B cell (primary cell): ENCODE measurements at regions not wholly inside any gene's neighbourhood (a gene's known extent, or its start where the extent isn't known, plus 50 kb on each side); places are given as distances from the start of the nearest gene placed in this dataset.

ENCODE experiments used
- ATAC-seq: fragments of 200-7000 bp; cut with Tn5 transposase; one replicate; pipeline ENCODE4 v1.10.0; 2021; ENCODE audit warnings: low read depth, mild to moderate bottlenecking, moderate number of reproducible peaks, moderate library complexity
- CTCF ChIA-PET: fragments of 350-600 bp; sonication (Branson Sonifier 250); formaldehyde crosslinking; loops from one replicate; lab custom pipeline; 2021; ENCODE audit warnings: antibody characterized with exemption, inconsistent platforms; lab: Charles Lee
- POLR2A ChIA-PET: fragments of 350-600 bp; sonication (Branson Sonifier 250); formaldehyde crosslinking; loops from one replicate; lab custom pipeline; 2021; ENCODE audit warnings: antibody characterized with exemption; lab: Charles Lee
- DNase-seq: peaks from one replicate; pipeline ENCODE4 v3.0.0; 2013
- H2AFZ ChIP-seq: 2 replicates; pipeline ENCODE4 v1.6.1; 2012; ENCODE audit warnings: mild to moderate bottlenecking, low read depth, low read length; ENCODE audit not compliant: insufficient read depth, poor library complexity, severe bottlenecking
- H3K27ac ChIP-seq, 2 donors: 1 replicate in 1 of 2; 2 replicates in 1 of 2; pipeline ENCODE4 v1.5.1; 2012 to 2013; ENCODE audit warnings: low read length in 2 of 2, mild to moderate bottlenecking in 2 of 2, moderate library complexity in 1 of 2
- H3K27me3 ChIP-seq, 4 experiments: fragments of 200-600 bp in 1 of 4; sonication (generic) in 1 of 4; replicated peaks in 1 of 4; 1 replicate in 2 of 4; 2 replicates in 2 of 4; pipeline versions ENCODE4 v1.6.1 to v1.7.0; 2013 to 2016; ENCODE audit warnings: low read length in 3 of 4, mild to moderate bottlenecking in 2 of 4, mixed read lengths in 1 of 4, moderate library complexity in 1 of 4; ENCODE audit not compliant: insufficient read depth in 4 of 4, control insufficient read depth in 3 of 4; ENCODE audit errors: control extremely low read depth in 1 of 4
- H3K36me3 ChIP-seq, 2 experiments: replicated peaks in 1 of 2; 1 replicate in 1 of 2; 2 replicates in 1 of 2; pipeline versions ENCODE4 v1.6.1 to v1.7.1; 2013; ENCODE audit warnings: low read length in 1 of 2; ENCODE audit not compliant: insufficient read depth in 2 of 2, control insufficient read depth in 1 of 2; ENCODE audit errors: control extremely low read depth in 1 of 2, extremely low read depth in 1 of 2
- H3K4me1 ChIP-seq, 2 donors: fragments of 200-600 bp in 1 of 2; sonication (generic) in 1 of 2; 1 replicate in 1 of 2; 2 replicates in 1 of 2; pipeline versions ENCODE4 v1.5.1 to v1.6.1; 2013 to 2017; ENCODE audit warnings: low read length in 2 of 2; ENCODE audit not compliant: control insufficient read depth in 2 of 2, insufficient read depth in 2 of 2
- H3K4me2 ChIP-seq: replicated peaks from 2 replicates; pipeline ENCODE3; 2012; ENCODE audit warnings: mild to moderate bottlenecking, low read depth, low read length; ENCODE audit not compliant: poor library complexity, severe bottlenecking
- H3K4me3 ChIP-seq, 5 experiments: fragments of 200-600 bp in 1 of 5; sonication (generic) in 1 of 5; 1 replicate in 3 of 5; 2 replicates in 2 of 5; pipeline versions ENCODE4 v1.5.1 to v1.7.0; 2011 to 2016; ENCODE audit warnings: low read length in 4 of 5, mild to moderate bottlenecking in 4 of 5, low read depth in 2 of 5, control low read depth in 1 of 5, moderate library complexity in 1 of 5; ENCODE audit not compliant: insufficient read depth in 1 of 5; ENCODE audit errors: control extremely low read depth in 1 of 5, extremely low read depth in 1 of 5
- H3K79me2 ChIP-seq: fragments of 200-600 bp; sonication (generic); one replicate; pipeline ENCODE4 v1.6.0; 2016; ENCODE audit warnings: low read length; ENCODE audit not compliant: control insufficient read depth, insufficient read depth
- H3K9ac ChIP-seq: fragments of 200-600 bp; sonication (generic); 2 replicates; pipeline ENCODE4 v1.6.1; 2017; ENCODE audit warnings: mild to moderate bottlenecking, low read length, moderate library complexity
- H3K9me3 ChIP-seq, 3 donors: one replicate each; pipeline versions ENCODE4 v1.6.1 to v1.7.1; 2013; ENCODE audit warnings: low read length in 2 of 3; ENCODE audit not compliant: control insufficient read depth in 2 of 3, insufficient read depth in 1 of 3; ENCODE audit errors: control extremely low read depth in 1 of 3
- H4K20me1 ChIP-seq: 2 replicates; pipeline ENCODE4 v1.6.0; 2012; ENCODE audit warnings: mild to moderate bottlenecking, low read length; ENCODE audit not compliant: insufficient read depth, control insufficient read depth, poor library complexity, severe bottlenecking
- H3K27ac Mint-ChIP-seq: one replicate; pipeline ENCODE4 v1.8.0; 2021; ENCODE audit warnings: mixed read lengths
- H3K27me3 Mint-ChIP-seq: one replicate; pipeline ENCODE4 v1.8.0; 2021; ENCODE audit warnings: mixed read lengths
- H3K4me1 Mint-ChIP-seq: one replicate; pipeline ENCODE4 v1.8.0; 2021; ENCODE audit warnings: mixed read lengths
- H3K4me3 Mint-ChIP-seq: one replicate; pipeline ENCODE4 v1.8.0; 2021; ENCODE audit warnings: mixed read lengths
- H3K9me3 Mint-ChIP-seq: one replicate; pipeline ENCODE4 v1.8.0; 2022; ENCODE audit warnings: mixed read lengths; ENCODE audit not compliant: insufficient read depth
- EZH2 ChIP-seq: IDR thresholded peaks from 2 replicates; pipeline ENCODE4 v1.6.1; 2012; ENCODE audit warnings: borderline replicate concordance, low read depth, mild to moderate bottlenecking, moderate library complexity, low read length; ENCODE audit not compliant: insufficient read depth, poor library complexity, severe bottlenecking
- WGBS: methylation state at CpG from one replicate; pipeline ENCODE4 v1.1.5; 2013; ENCODE audit warnings: missing lambda C conversion rate; ENCODE audit not compliant: insufficient coverage; 5-methylcytosine and 5-hydroxymethylcytosine counted together
- intact Hi-C: fragments of 100-400 bp; cut with micrococcal nuclease; formaldehyde crosslinking; loops from one replicate; pipeline ENCODE4 v1.10.0; 2022
- TF ChIP-seq, protein P1 (sequence below): fragments of 200-600 bp; IDR thresholded peaks from one replicate; pipeline ENCODE4 v1.8.0; 2022; ENCODE audit warnings: antibody characterized with exemption, mild to moderate bottlenecking

DNA sequence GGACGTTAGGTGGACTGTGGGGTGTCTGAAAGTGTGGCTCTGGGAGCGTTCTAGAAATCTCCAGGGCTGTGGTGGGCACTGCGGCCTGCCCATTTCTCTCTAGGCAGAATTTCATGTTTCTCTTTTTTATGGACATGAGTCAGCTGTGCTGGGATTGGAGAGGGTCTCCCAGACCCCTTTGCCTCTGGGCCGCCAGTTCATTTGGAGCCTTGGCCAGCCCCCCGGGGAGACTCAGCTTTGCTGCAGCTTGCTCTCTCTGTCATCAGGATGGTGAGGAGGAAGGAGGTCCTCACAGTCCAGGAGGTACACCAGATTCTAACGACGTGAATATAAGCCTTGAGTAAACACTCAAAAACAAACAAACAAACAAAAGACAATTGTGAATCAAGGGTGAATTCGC, 149.6 kb upstream of the RGMA start:
- CTCF ChIA-PET: no interaction called here
- Histone ChIP-seq H3K27ac (no peak overlapping the region), H2AFZ (no peak overlapping the region), H3K4me1 (no peaks in the 10 kb centered on the region), H3K4me3 (no peak overlapping the region), H3K27me3 (no peaks in the 10 kb centered on the region), H3K4me2 (no peak overlapping the region), H3K9ac (no peak overlapping the region), H3K79me2 (no peaks in the 10 kb centered on the region), H3K9me3 (peaks cover 0 to 20% (median 0%) of the 10 kb centered on the region in 3 donors), H3K36me3 (no peaks in the 10 kb centered on the region), H4K20me1 (no peaks in the 10 kb centered on the region)
- ATAC-seq (no peak), DNase-seq (no peak)
- 90% methylated on average over 7 of the region's 8 CpGs for WGBS
- POLR2A ChIA-PET: no interaction called here
- Mint-ChIP-seq H3K9me3 (peaks cover 2% of the 10 kb centered on the region), H3K4me1 (peaks cover 2% of the 10 kb centered on the region), H3K27me3 (peaks cover 2% of the 10 kb centered on the region), H3K27ac (no peak overlapping the region), H3K4me3 (no peak overlapping the region)
- intact Hi-C loops: no loop called here
- no peak for TF ChIP-seq EZH2
- TF ChIP-seq, protein P1, sequence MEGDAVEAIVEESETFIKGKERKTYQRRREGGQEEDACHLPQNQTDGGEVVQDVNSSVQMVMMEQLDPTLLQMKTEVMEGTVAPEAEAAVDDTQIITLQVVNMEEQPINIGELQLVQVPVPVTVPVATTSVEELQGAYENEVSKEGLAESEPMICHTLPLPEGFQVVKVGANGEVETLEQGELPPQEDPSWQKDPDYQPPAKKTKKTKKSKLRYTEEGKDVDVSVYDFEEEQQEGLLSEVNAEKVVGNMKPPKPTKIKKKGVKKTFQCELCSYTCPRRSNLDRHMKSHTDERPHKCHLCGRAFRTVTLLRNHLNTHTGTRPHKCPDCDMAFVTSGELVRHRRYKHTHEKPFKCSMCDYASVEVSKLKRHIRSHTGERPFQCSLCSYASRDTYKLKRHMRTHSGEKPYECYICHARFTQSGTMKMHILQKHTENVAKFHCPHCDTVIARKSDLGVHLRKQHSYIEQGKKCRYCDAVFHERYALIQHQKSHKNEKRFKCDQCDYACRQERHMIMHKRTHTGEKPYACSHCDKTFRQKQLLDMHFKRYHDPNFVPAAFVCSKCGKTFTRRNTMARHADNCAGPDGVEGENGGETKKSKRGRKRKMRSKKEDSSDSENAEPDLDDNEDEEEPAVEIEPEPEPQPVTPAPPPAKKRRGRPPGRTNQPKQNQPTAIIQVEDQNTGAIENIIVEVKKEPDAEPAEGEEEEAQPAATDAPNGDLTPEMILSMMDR: no peak

DNA sequence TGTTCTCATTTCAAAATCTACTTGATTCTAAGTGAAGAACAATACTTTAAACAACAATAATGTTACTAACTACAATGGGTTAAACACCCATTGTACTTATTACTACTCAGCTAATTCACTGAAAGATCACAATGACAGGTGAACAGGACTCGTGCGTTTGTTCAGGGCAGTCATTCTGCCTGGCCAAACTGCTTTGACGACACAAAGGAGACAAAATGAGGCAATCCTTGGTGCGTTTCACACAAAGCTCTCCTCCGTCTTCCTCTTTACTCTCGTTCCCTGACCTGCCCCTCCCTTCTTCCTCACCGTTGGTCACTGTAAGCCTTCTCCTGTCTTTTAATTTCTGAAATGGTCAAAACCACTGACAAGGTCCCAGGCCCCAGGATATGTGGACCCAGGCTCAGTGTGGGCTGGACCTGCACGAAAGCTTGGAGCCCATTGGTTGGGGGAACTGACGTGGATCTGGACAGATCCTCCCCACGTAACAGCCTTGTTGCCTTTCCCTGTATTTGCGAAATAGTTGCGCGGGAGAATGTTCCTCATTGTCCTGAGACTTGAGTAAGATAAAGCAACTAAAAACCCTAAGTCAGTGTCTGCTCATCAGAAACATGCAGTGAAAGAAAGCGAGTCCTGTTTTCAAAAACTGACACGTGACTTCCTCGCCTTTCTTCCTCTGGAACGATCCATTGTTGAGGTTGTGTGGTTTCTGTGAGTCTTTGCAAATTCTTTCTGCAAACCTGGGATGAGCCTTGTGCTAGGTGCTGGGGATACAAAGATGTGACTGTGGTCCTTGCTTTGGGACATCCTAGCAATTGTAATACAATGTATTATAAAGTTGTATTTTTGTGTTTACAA, 147.1 kb upstream of the RGMA start:
- Histone ChIP-seq H3K79me2 (no peaks in the 10 kb centered on the region), H3K9me3 (peaks cover 0 to 11% (median 0%) of the 10 kb centered on the region in 3 donors), H4K20me1 (no peaks in the 10 kb centered on the region), H3K9ac (no peak overlapping the region), H3K36me3 (no peaks in the 10 kb centered on the region), H3K4me1 (no peaks in the 10 kb centered on the region), H3K4me2 (peak overlapping the region; percentile 40), H3K4me3 (peak overlapping the region in 1 of 5 experiments; percentile 51), H3K27me3 (no peaks in the 10 kb centered on the region), H2AFZ (peak overlapping the region; percentile 5), H3K27ac (no peak overlapping the region)
- no peak for TF ChIP-seq EZH2
- TF ChIP-seq, protein P1: no peak
- Mint-ChIP-seq H3K4me3 (peak overlapping the region; percentile 17), H3K27ac (no peak overlapping the region), H3K9me3 (peaks cover 2% of the 10 kb centered on the region), H3K27me3 (peaks cover 7% of the 10 kb centered on the region), H3K4me1 (peaks cover 2% of the 10 kb centered on the region)
- WGBS: 58% methylated on average over 16 of the region's 17 CpGs
- ATAC-seq: no peak
- intact Hi-C loops: no loop called here
- ChIA-PET POLR2A (no interaction called here), CTCF (no interaction called here)
- DNase-seq: no peak
